ENCODE measurements at regions not wholly inside any gene's neighbourhood (a gene's known extent, or its start where the extent isn't known, plus 50 kb on each side); places are given as distances from the start of the nearest gene placed in this dataset.

- DNase-seq (ENCODE audit: low read depth) = no peak
- TF ChIP-seq, protein P1, sequence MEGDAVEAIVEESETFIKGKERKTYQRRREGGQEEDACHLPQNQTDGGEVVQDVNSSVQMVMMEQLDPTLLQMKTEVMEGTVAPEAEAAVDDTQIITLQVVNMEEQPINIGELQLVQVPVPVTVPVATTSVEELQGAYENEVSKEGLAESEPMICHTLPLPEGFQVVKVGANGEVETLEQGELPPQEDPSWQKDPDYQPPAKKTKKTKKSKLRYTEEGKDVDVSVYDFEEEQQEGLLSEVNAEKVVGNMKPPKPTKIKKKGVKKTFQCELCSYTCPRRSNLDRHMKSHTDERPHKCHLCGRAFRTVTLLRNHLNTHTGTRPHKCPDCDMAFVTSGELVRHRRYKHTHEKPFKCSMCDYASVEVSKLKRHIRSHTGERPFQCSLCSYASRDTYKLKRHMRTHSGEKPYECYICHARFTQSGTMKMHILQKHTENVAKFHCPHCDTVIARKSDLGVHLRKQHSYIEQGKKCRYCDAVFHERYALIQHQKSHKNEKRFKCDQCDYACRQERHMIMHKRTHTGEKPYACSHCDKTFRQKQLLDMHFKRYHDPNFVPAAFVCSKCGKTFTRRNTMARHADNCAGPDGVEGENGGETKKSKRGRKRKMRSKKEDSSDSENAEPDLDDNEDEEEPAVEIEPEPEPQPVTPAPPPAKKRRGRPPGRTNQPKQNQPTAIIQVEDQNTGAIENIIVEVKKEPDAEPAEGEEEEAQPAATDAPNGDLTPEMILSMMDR (conservative IDR thresholded peaks at IDR 0.05; ENCODE audit: low read depth, low read length) = no peak
- no peak overlapping the region for H3K4me3 ChIP-seq (ENCODE audit: low read length)
Measured at GRCh38 chr2:180174580-180174979, 167.5 kb upstream of the CWC22 start.

DNA sequence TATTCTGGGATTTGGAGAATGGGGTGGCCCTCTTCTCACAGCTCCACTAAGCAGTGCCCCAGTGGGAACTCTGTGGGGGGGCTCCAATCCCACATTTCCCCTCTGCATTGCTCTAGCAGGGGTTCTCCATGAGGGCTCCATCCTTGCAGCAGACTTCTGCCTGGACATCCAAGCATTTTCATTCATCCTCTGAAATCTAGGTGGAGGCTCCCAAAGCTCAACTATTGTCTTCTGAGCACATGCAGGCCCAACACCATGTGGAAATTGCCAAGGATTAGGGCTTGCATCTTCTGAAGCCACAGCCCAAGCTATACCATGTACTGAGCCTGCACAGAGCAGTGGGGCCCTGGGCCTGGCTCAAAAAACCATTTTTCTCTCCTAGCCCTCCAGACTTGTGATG lies 162.4 kb upstream of the CWC22 start:
- TF ChIP-seq, protein P1 (conservative IDR thresholded peaks at IDR 0.05; ENCODE audit: low read depth, low read length) = no peak
- DNase-seq (ENCODE audit: low read depth) = no peak
- H3K4me3 ChIP-seq (ENCODE audit: low read length) = no peak overlapping the region

DNA sequence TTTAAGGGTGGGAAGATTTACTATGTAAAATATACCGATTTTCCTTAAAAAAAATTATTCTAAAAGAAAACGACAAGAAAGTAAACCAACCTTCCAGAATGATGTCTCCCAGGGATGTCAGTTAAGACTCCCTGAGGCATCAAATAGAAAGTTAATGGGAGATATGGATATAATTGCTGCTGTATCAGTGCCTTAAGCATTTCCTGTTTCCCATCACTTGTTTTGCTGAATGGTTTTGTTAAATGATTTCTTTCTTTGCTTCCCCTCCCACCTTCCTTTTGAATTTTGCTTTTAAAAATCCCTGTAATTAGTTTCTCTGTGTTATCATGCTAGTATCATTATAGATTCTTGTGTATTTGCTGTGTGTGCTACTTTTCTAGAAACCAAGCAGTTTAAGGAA lies 154.3 kb upstream of the CWC22 start:
- TF ChIP-seq, protein P1 (conservative IDR thresholded peaks at IDR 0.05; ENCODE audit: low read depth, low read length) = no peak
- no peak overlapping the region for H3K4me3 ChIP-seq (ENCODE audit: low read length)
- DNase-seq (ENCODE audit: low read depth) = no peak

DNA sequence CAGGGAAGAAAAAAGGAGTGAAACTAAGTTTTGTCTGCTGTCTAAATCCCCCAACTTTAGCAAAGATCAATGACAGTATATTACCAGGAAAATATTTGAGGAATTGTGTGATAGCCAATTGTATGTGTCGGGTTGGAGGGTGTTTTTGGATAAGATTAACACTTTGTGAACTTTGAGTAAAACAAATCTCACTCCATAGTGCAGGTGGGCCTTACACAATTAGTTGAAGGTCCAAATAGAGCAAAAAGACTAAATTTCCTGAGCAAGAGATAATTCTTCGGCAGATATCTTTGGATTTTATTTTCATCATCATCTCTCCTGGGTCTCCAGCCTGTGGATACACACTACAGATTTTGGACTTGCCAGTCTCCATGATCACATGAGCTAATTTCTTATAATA lies 152.8 kb upstream of the CWC22 start:
- TF ChIP-seq, protein P1 (conservative IDR thresholded peaks at IDR 0.05; ENCODE audit: low read depth, low read length) = no peak

GRCh38 chr2:180158961-180159360 lies 151.9 kb upstream of the CWC22 start:
- H3K4me3 ChIP-seq (ENCODE audit: low read length) = no peak overlapping the region
- TF ChIP-seq, protein P1 (conservative IDR thresholded peaks at IDR 0.05; ENCODE audit: low read depth, low read length) = no peak
- no peak for DNase-seq (ENCODE audit: low read depth)

More for the DNA sequence above, 152.8 kb upstream of the CWC22 start:
- no peak for DNase-seq (ENCODE audit: low read depth)
- no peak overlapping the region for H3K4me3 ChIP-seq (ENCODE audit: low read length)

GRCh38 chr2:180156651-180157050 lies 149.6 kb upstream of the CWC22 start:
- DNase-seq (ENCODE audit: low read depth) = no peak
- H3K4me3 ChIP-seq (ENCODE audit: low read length) = no peak overlapping the region
- TF ChIP-seq, protein P1 (conservative IDR thresholded peaks at IDR 0.05; ENCODE audit: low read depth, low read length) = no peak

- H3K4me3 ChIP-seq (ENCODE audit: low read length) = no peak overlapping the region
- no peak for DNase-seq (ENCODE audit: low read depth)
- TF ChIP-seq, protein P1 (conservative IDR thresholded peaks at IDR 0.05; ENCODE audit: low read depth, low read length) = no peak
Measured at GRCh38 chr2:180150606-180151005, 143.5 kb upstream of the CWC22 start.

Measured in retinal pigment epithelial cell (primary cell).